H1 (cell line): ENCODE measurements at regions not wholly inside any gene's neighbourhood (a gene's known extent, or its start where the extent isn't known, plus 50 kb on each side); places are given as distances from the start of the nearest gene placed in this dataset.

ENCODE experiments used
- CTCF ChIA-PET: fragments of 300-600 bp; sonication (Branson Sonifier 250); formaldehyde crosslinking; loops from one replicate; lab custom pipeline; 2021; ENCODE audit not compliant: partially characterized antibody; lab: Charles Lee
- POLR2A ChIA-PET: fragments of 300-600 bp; sonication (Branson Sonifier 250); formaldehyde crosslinking; loops from one replicate; lab custom pipeline; 2021; ENCODE audit warnings: inconsistent platforms; ENCODE audit not compliant: partially characterized antibody; lab: Charles Lee
- DNase-seq, 2 experiments: peaks; one replicate each; pipeline versions ENCODE4 v3.0.0 to v3.0.0-alpha.2; 2010 to 2022; ENCODE audit warnings: low spot score in 2 of 2, low read depth in 1 of 2, mixed read lengths in 1 of 2
- FAIRE-seq: peaks from 2 replicates; lab custom pipeline; 2011; peaks lifted over from hg19 to GRCh38; lab: Jason Lieb, UNC
- H2AFZ ChIP-seq: 2 replicates; pipeline ENCODE4 v1.8.1; 2012; ENCODE audit warnings: low read length, inconsistent platforms
- H2AK5ac ChIP-seq: 2 replicates; pipeline ENCODE4 v1.6.1; 2013; ENCODE audit warnings: low read depth, low read length
- H2BK120ac ChIP-seq: replicated peaks from 2 replicates; pipeline ENCODE3; 2013; ENCODE audit warnings: low read depth, low read length, inconsistent platforms
- H2BK12ac ChIP-seq: 2 replicates; pipeline ENCODE4 v1.6.1; 2013; ENCODE audit warnings: low read depth, low read length
- H2BK15ac ChIP-seq: 2 replicates; pipeline ENCODE4 v1.6.1; 2013; ENCODE audit warnings: low read length
- H2BK20ac ChIP-seq: 2 replicates; pipeline ENCODE4 v1.6.1; 2013; ENCODE audit warnings: low read length
- H2BK5ac ChIP-seq: 2 replicates; pipeline ENCODE4 v1.6.1; 2013; ENCODE audit warnings: low read depth, low read length
- H3K14ac ChIP-seq: 2 replicates; pipeline ENCODE4 v1.6.1; 2013; ENCODE audit warnings: inconsistent platforms; ENCODE audit not compliant: insufficient read length
- H3K18ac ChIP-seq: 2 replicates; pipeline ENCODE4 v1.6.1; 2013; ENCODE audit warnings: low read length; ENCODE audit errors: extremely low read depth
- H3K23ac ChIP-seq: 2 replicates; pipeline ENCODE4 v1.6.1; 2013; ENCODE audit warnings: inconsistent platforms; ENCODE audit not compliant: insufficient read length
- H3K23me2 ChIP-seq: 2 replicates; pipeline ENCODE4 v1.6.1; 2013; ENCODE audit warnings: low read depth, low read length
- H3K27ac ChIP-seq: 2 replicates; pipeline ENCODE4 v1.6.1; 2011; ENCODE audit warnings: low read depth, low read length, inconsistent platforms
- H3K27me3 ChIP-seq, 4 experiments: replicated peaks in 1 of 4; 1 replicate in 1 of 4; 2 replicates in 3 of 4; pipeline versions ENCODE4 v1.6.1 to v1.8.1; 2011 to 2013; ENCODE audit warnings: low read length in 3 of 4, mild to moderate bottlenecking in 3 of 4, inconsistent platforms in 2 of 4, mixed read lengths in 2 of 4, moderate library complexity in 1 of 4; ENCODE audit not compliant: control insufficient read depth in 3 of 4, insufficient read depth in 3 of 4; ENCODE audit errors: extremely low read depth in 1 of 4
- H3K36me3 ChIP-seq, 4 experiments: 2 replicates each; pipeline versions ENCODE4 v1.6.1 to v1.8.1; 2011 to 2013; ENCODE audit warnings: mild to moderate bottlenecking in 4 of 4, low read length in 3 of 4, moderate library complexity in 2 of 4, control low read depth in 1 of 4, inconsistent platforms in 1 of 4; ENCODE audit not compliant: insufficient read depth in 4 of 4, control insufficient read depth in 2 of 4
- H3K4ac ChIP-seq: replicated peaks from 2 replicates; pipeline ENCODE3; 2013; ENCODE audit warnings: low read length, low read depth, mixed read lengths, inconsistent platforms; ENCODE audit not compliant: insufficient read length
- H3K4me1 ChIP-seq, 4 experiments: replicated peaks in 1 of 4; 1 replicate in 1 of 4; 2 replicates in 3 of 4; pipeline versions ENCODE4 v1.6.1 to v1.8.1; 2011 to 2013; ENCODE audit warnings: low read length in 3 of 4, inconsistent platforms in 2 of 4, mixed read lengths in 1 of 4; ENCODE audit not compliant: insufficient read depth in 4 of 4, control insufficient read depth in 3 of 4
- H3K4me2 ChIP-seq, 2 experiments: 2 replicates each; pipeline versions ENCODE4 v1.6.1 to v1.8.1; 2011 to 2013; ENCODE audit warnings: low read depth in 2 of 2, low read length in 2 of 2, control low read depth in 1 of 2, inconsistent platforms in 1 of 2, mild to moderate bottlenecking in 1 of 2; ENCODE audit not compliant: insufficient read depth in 1 of 2
- H3K4me3 ChIP-seq, 4 experiments: fragments of 200-600, 300-600 bp in 1 of 4; sonication (generic), shearing (Covaris generic), sonication (Bioruptor Twin) in 1 of 4; 2 replicates each; pipeline versions ENCODE4 v1.5.1 to v1.8.1; 2011 to 2016; ENCODE audit warnings: low read length in 4 of 4, low read depth in 3 of 4, control low read depth in 2 of 4, inconsistent platforms in 2 of 4, mild to moderate bottlenecking in 2 of 4, mixed read lengths in 1 of 4, moderate library complexity in 1 of 4; ENCODE audit not compliant: insufficient read depth in 2 of 4; ENCODE audit errors: extremely low read depth in 1 of 4
- H3K56ac ChIP-seq: replicated peaks from 2 replicates; pipeline ENCODE3; 2013; ENCODE audit warnings: low read depth, mild to moderate bottlenecking, mixed read lengths, low read length, inconsistent platforms; ENCODE audit not compliant: insufficient read length
- H3K79me1 ChIP-seq: 2 replicates; pipeline ENCODE4 v1.6.1; 2013; ENCODE audit warnings: low read depth, low read length, control low read depth
- H3K79me2 ChIP-seq, 2 experiments: 2 replicates each; pipeline versions ENCODE4 v1.6.1 to v1.8.1; 2012 to 2013; ENCODE audit warnings: low read length in 2 of 2, mild to moderate bottlenecking in 2 of 2, inconsistent platforms in 1 of 2; ENCODE audit not compliant: insufficient read depth in 2 of 2, control insufficient read depth in 1 of 2
- H3K9ac ChIP-seq, 4 experiments: replicated peaks in 1 of 4; 1 replicate in 1 of 4; 2 replicates in 3 of 4; pipeline versions ENCODE4 v1.6.1 to v1.8.1; 2011 to 2013; ENCODE audit warnings: low read depth in 3 of 4, low read length in 3 of 4, control low read depth in 2 of 4, mild to moderate bottlenecking in 2 of 4, moderate library complexity in 2 of 4, inconsistent platforms in 1 of 4; ENCODE audit errors: extremely low read depth in 1 of 4
- H3K9me3 ChIP-seq, 2 experiments: 2 replicates each; pipeline versions ENCODE4 v1.6.1 to v1.8.1; 2012 to 2013; ENCODE audit warnings: mild to moderate bottlenecking in 2 of 2, moderate library complexity in 2 of 2, control low read depth in 1 of 2, inconsistent platforms in 1 of 2, low read depth in 1 of 2, low read length in 1 of 2, mixed read lengths in 1 of 2; ENCODE audit not compliant: insufficient read depth in 2 of 2
- H4K20me1 ChIP-seq, 2 experiments: replicated peaks in 1 of 2; 2 replicates each; pipeline versions ENCODE3 to v1.8.1; 2011 to 2013; ENCODE audit warnings: inconsistent platforms in 2 of 2, low read length in 2 of 2, mild to moderate bottlenecking in 1 of 2; ENCODE audit not compliant: insufficient read depth in 2 of 2, control insufficient read depth in 1 of 2
- H4K5ac ChIP-seq: 2 replicates; pipeline ENCODE4 v1.6.1; 2013; ENCODE audit warnings: low read length, low read depth, mixed read lengths, inconsistent platforms; ENCODE audit not compliant: insufficient read length
- H4K8ac ChIP-seq: 2 replicates; pipeline ENCODE4 v1.8.0; 2013; ENCODE audit warnings: mild to moderate bottlenecking, moderate library complexity, low read length, inconsistent platforms; ENCODE audit not compliant: insufficient read depth; ENCODE audit errors: extremely low read depth
- H4K91ac ChIP-seq: replicated peaks from 2 replicates; pipeline ENCODE3; 2013; ENCODE audit warnings: low read length, mixed read lengths, inconsistent platforms; ENCODE audit not compliant: insufficient read length
- CHD2 ChIP-seq: IDR thresholded peaks from 2 replicates; pipeline ENCODE4 v1.6.1; 2012; ENCODE audit warnings: low read length, improper control_type of control experiment
- CTCF ChIP-seq, 3 experiments: IDR thresholded peaks; 1 replicate in 2 of 3; 2 replicates in 1 of 3; pipeline versions ENCODE4 v1.5.1 to v1.6.1; 2011; ENCODE audit warnings: low read length in 3 of 3, mild to moderate bottlenecking in 3 of 3, inconsistent platforms in 2 of 3, low read depth in 1 of 3, moderate library complexity in 1 of 3; ENCODE audit not compliant: insufficient read depth in 1 of 3; ENCODE audit errors: control extremely low read depth in 1 of 3
- E2F6 ChIP-seq: IDR thresholded peaks from 2 replicates; pipeline ENCODE4 v1.6.1; 2012; ENCODE audit warnings: inconsistent platforms
- HDAC2 ChIP-seq, 2 experiments: fragments of 300-600 bp in 1 of 2; sonication (generic) in 1 of 2; IDR thresholded peaks; 2 replicates each; pipeline ENCODE4 v1.6.1; 2011 to 2012; ENCODE audit warnings: low read depth in 2 of 2, low read length in 2 of 2, mild to moderate bottlenecking in 2 of 2, moderate library complexity in 2 of 2, borderline replicate concordance in 1 of 2, inconsistent platforms in 1 of 2
- NANOG ChIP-seq: IDR thresholded peaks from 2 replicates; pipeline ENCODE4 v1.6.1; 2011; ENCODE audit warnings: low read length, low read depth, mild to moderate bottlenecking, inconsistent platforms; ENCODE audit not compliant: insufficient read depth, poor library complexity, severe bottlenecking
- RAD21 ChIP-seq, 2 experiments: IDR thresholded peaks in 1 of 2; conservative IDR thresholded peaks in 1 of 2; 2 replicates each; pipeline ENCODE4 v1.6.1; 2011; ENCODE audit warnings: low read depth in 2 of 2, low read length in 2 of 2, improper control_type of control experiment in 1 of 2, inconsistent platforms in 1 of 2, mild to moderate bottlenecking in 1 of 2, moderate library complexity in 1 of 2
- SP1 ChIP-seq: IDR thresholded peaks from 2 replicates; pipeline ENCODE4 v1.6.1; 2011; ENCODE audit warnings: low read depth, low read length
- SP2 ChIP-seq: IDR thresholded peaks from 2 replicates; pipeline ENCODE4 v1.6.1; 2012; ENCODE audit warnings: mild to moderate bottlenecking, low read length, inconsistent platforms
- SRF ChIP-seq: IDR thresholded peaks from 2 replicates; pipeline ENCODE4 v1.6.1; 2011; ENCODE audit warnings: mild to moderate bottlenecking, low read depth, low read length, moderate library complexity
- TAF1 ChIP-seq: IDR thresholded peaks from 2 replicates; pipeline ENCODE4 v1.6.1; 2011; ENCODE audit warnings: mild to moderate bottlenecking, low read depth, low read length
- TAF7 ChIP-seq: optimal IDR thresholded peaks from 2 replicates; pipeline ENCODE3; 2011; ENCODE audit warnings: low read depth, mild to moderate bottlenecking, inconsistent platforms, low read length, moderate library complexity, borderline replicate concordance
- WGBS, 2 experiments: shearing (Covaris generic) in 1 of 2; methylation state at CpG; one replicate each; pipeline versions ENCODE4 v1.1.6 to v1.1.7; 2013 to 2015; ENCODE audit warnings: low lambda C conversion rate in 2 of 2, mixed read lengths in 2 of 2, inconsistent platforms in 1 of 2, low coverage in 1 of 2, missing lambda C conversion rate in 1 of 2; ENCODE audit not compliant: insufficient replicate concordance in 2 of 2, insufficient coverage in 1 of 2, insufficient read length in 1 of 2; ENCODE audit errors: extremely low coverage in 1 of 2, missing lambda C conversion rate in 1 of 2; 5-methylcytosine and 5-hydroxymethylcytosine counted together

- Histone ChIP-seq H3K9ac (no peak overlapping the region), H4K20me1 (peaks cover 0 to 5% of the 10 kb centered on the region in 2 experiments), H3K79me2 (no peaks in the 10 kb centered on the region), H3K4ac (no peak overlapping the region), H2BK120ac (no peak overlapping the region), H3K23ac (no peak overlapping the region), H3K4me3 (no peak overlapping the region), H4K5ac (no peak overlapping the region), H2AK5ac (no peak overlapping the region; the same call in 1 of the 2 replicates), H3K9me3 (no peaks in the 10 kb centered on the region), H3K79me1 (no peaks in the 10 kb centered on the region), H2BK5ac (no peak overlapping the region), H2AFZ (no peak overlapping the region), H3K27ac (no peak overlapping the region), H3K4me1 (no peaks in the 10 kb centered on the region; a peak in 1 of 7 replicates), H4K8ac (no peak overlapping the region), H2BK20ac (no peak overlapping the region), H2BK15ac (no peak overlapping the region), H3K18ac (no peak overlapping the region), H3K4me2 (no peak overlapping the region), H3K36me3 (no peaks in the 10 kb centered on the region), H3K14ac (no peak overlapping the region), H3K23me2 (no peaks in the 10 kb centered on the region), H3K56ac (no peak overlapping the region), H2BK12ac (no peak overlapping the region), H4K91ac (no peak overlapping the region), H3K27me3 (no peaks in the 10 kb centered on the region)
- DNase-seq (no peak), FAIRE-seq (no peak)
- CTCF ChIA-PET = no interaction called here
- POLR2A ChIA-PET = no interaction called here
- 92% methylated on average over 6 of the region's 6 CpGs; no CpG with 5 or more reads in 1 of the 2 experiments for WGBS, 2 experiments
- no peak for TF ChIP-seq CTCF (IDR thresholded peaks at IDR 0.05; ENCODE audit: control extremely low read depth in 1 of 3, insufficient read depth in 1 of 3, low read depth in 1 of 3, low read length in 3 of 3)
- no peak for TF ChIP-seq SP2
- TF ChIP-seq NANOG = no peak
- no peak for TF ChIP-seq E2F6
- TF ChIP-seq RAD21 (IDR thresholded peaks at IDR 0.05 in 1 of 2, conservative IDR thresholded peaks at IDR 0.05 in 1 of 2; ENCODE audit: low read depth in 2 of 2, low read length in 2 of 2) = no peak
- no peak for TF ChIP-seq SP1
- no peak for TF ChIP-seq TAF1
- TF ChIP-seq HDAC2 (IDR thresholded peaks at IDR 0.05; ENCODE audit: borderline replicate concordance in 1 of 2, low read depth in 2 of 2, low read length in 2 of 2) = no peak
- no peak for TF ChIP-seq CHD2
- TF ChIP-seq TAF7 = no peak
- no peak for TF ChIP-seq SRF
Measured at GRCh38 chr9:135268981-135269380, 181.5 kb downstream of the OLFM1 start.
